ENCODE measurements at regions not wholly inside any gene's neighbourhood (a gene's known extent, or its start where the extent isn't known, plus 50 kb on each side); places are given as distances from the start of the nearest gene placed in this dataset.
"Not testable (repeated sequence)": the region's sequence is repeated elsewhere in the genome, so short reads cannot be mapped to it uniquely, and the experiment has no call there.

DNA sequence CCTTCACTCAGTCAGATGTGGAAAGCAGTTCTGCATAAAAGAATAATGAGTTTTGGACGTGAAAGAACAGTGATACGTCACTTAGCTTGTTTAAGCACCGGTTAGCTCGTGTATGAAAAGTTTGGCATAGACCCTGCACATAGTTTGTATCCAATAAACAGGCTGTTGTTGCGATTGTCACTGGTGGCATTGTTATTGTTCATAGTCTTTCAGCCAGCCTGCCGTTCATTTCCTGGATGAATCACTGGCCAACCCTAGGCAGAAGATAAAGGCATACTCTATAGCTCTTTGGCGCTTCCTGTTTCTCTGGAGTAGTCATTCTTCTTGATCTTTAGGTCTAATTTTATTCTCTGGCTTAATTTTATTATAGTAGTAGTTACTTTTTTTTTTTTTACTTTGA lies 57.8 kb upstream of the ANKRD30A start:
- no peak overlapping the region for H3K27ac ChIP-seq

DNA sequence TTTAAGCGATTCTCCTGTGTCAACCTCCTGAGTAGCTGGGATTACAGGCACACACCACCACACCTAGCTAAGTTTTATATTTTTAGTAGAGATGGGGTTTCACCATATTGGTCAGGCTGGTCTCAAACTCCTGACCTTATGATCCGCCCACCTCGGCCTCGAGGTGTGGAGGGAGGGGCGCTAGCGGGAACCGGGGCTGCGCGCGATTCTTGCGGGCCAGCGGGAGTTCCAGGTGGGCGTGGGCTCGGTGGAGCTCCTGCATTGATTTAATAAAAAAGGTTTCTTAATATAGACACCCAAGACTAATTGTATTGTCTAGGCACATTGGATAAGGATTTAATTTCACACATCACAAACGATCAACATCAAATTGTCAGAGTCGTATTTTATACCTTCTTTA lies 63.1 kb upstream of the ANKRD30A start:
- not testable (repeated sequence) for H3K27ac ChIP-seq

More for the DNA sequence above, 57.8 kb upstream of the ANKRD30A start:
- TF ChIP-seq CTCF (conservative IDR thresholded peaks at IDR 0.05) = no peak
- TF ChIP-seq ZFX (IDR thresholded peaks at IDR 0.05) = no peak

DNA sequence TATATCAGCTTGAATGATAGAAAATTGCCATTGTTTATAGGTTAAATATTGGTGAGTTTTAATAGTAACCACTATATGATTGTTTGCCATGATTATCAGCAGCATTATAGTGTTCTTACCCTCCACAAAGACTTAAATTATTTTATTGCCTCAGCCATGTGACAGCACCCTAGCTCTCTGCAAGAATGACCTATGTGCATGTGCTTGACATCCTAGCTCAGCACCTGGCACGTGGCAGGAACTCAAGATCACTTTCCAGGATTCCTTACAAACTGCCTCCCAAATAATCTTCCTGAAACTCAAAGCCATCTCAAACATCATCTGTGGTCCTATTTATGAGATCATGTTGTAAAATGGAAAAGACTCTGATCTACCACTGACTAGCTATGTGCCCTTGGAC lies 68.1 kb upstream of the ANKRD30A start:
- TF ChIP-seq CTCF (conservative IDR thresholded peaks at IDR 0.05) (no peak), ZFX (IDR thresholded peaks at IDR 0.05) (no peak)
- no peak overlapping the region for H3K27ac ChIP-seq

DNA sequence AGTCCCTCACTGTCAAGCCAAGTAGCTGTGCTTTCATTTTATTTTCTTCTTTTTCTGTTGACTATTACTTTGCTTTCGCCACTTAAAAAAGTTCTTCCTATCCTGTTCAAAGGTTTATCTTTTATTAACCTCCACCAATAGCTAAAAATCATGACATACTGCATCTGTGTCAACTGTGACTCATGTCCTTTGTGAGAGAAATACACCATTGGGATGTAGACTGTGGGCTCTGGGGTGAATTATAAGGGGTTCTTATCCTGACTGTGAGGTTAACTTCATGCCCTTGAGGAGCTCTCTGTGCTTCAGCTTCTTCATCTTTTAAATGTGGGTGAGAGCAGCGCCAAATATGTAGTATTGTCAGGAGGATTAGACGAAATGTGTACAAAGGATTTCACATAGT lies 71.9 kb upstream of the ANKRD30A start:
- no peak for TF ChIP-seq ZFX (IDR thresholded peaks at IDR 0.05)
- TF ChIP-seq CTCF (conservative IDR thresholded peaks at IDR 0.05) = no peak
- H3K27ac ChIP-seq = no peak overlapping the region

GRCh38 chr10:37049982-37050381 lies 75.4 kb upstream of the ANKRD30A start:
- not testable (repeated sequence) for H3K27ac ChIP-seq

DNA sequence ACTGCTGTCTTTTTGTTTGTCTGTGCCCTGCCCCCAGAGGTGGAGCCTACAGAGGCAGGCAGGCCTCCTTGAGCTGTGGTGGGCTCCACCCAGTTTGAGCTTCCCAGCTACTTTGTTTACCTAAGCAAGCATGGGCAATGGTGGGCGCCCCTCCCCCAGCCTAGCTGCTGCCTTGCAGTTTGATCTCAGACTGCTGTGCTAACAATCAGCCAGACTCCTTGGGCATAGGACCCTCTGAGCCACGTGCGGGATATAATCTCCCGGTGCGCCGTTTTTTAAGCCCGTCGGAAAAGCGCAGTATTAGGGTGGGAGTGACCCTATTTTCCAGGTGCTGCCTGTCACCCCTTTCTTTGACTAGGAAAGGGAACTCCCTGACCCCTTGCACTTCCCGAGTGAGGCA lies 81.1 kb upstream of the ANKRD30A start:
- H3K27ac ChIP-seq = not testable (repeated sequence)

GRCh38 chr10:37035853-37036252 lies 89.5 kb upstream of the ANKRD30A start:
- TF ChIP-seq CTCF (conservative IDR thresholded peaks at IDR 0.05) = no peak
- no peak for TF ChIP-seq ZFX (IDR thresholded peaks at IDR 0.05)
- H3K27ac ChIP-seq = no peak overlapping the region

- TF ChIP-seq CTCF (conservative IDR thresholded peaks at IDR 0.05) = no peak
- no peak for TF ChIP-seq ZFX (IDR thresholded peaks at IDR 0.05)
- H3K27ac ChIP-seq = no peak overlapping the region
Observed at GRCh38 chr10:37015498-37015897, 109.9 kb upstream of the ANKRD30A start.

DNA sequence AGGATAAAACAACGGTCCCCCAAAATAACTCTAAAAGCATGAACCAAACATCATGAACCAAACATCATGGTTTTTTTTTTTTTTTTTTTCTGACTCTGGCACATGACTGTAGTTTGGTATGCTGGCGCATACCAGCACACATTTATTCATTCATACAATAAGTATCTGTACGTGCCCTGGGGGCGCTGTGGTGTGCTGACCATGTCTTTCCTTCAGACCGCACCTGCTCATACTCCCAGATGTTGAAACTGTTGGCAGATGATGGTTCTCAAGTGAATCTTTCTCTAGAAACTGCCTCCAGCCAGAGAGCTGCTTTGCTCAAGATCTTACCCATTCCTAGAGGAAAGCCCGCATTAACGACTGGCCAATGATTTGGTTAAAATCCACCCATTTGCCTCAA lies 114.7 kb upstream of the ANKRD30A start:
- no peak overlapping the region for H3K27ac ChIP-seq
- 0 out of 2 replicates have a peak, but pooled peaks have one; percentile 4 for TF ChIP-seq CTCF (conservative IDR thresholded peaks at IDR 0.05)
- no peak for TF ChIP-seq ZFX (IDR thresholded peaks at IDR 0.05)

DNA sequence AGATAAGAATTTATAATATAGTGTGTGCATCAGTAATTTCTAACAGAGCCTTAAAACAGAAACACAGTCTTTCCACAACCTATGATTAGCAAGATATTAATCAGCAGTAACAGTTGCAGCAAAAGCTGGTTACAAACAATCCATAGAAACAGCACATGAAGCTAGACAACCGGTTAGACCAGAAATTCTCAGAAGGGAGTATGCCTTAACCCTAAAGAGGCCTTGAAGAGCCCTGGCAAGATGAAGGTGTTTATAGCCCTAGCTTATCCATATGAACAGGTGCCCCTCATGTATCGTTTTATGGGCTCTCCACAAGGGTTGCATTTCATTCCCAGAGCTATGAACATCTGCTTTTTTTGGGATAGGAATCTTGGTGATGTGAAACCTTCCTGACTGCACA lies 117.1 kb upstream of the ANKRD30A start:
- H3K27ac ChIP-seq = not testable (repeated sequence)

Measured in C4-2B (cell line).